Hematopoietic multipotent progenitor cell treated with erythropoietin and hydrocortisone succinate and interleukin-3 and kit ligand, for 17 days (in vitro differentiated cells): ENCODE measurements at regions not wholly inside any gene's neighbourhood (a gene's known extent, or its start where the extent isn't known, plus 50 kb on each side); places are given as distances from the start of the nearest gene placed in this dataset.

Source experiments
- DNase-seq: peaks from one replicate; pipeline ENCODE4 v3.0.0-alpha.2; 2015; ENCODE audit warnings: low spot score

- DNase-seq: no peak
These were observed 95.5 kb upstream of the ATP6AP2 start for GRCh38 chrX:40485102-40485826.

GRCh38 chrX:40484408-40485091 lies 96.2 kb upstream of the ATP6AP2 start:
- no peak for DNase-seq

GRCh38 chrX:40483502-40483901 lies 97.3 kb upstream of the ATP6AP2 start:
- no peak for DNase-seq

GRCh38 chrX:40479777-40480318 lies 100.9 kb upstream of the ATP6AP2 start:
- DNase-seq: no peak

GRCh38 chrX:40478474-40479065 lies 102.2 kb upstream of the ATP6AP2 start:
- no peak for DNase-seq

- DNase-seq: no peak
These were observed 103.8 kb upstream of the ATP6AP2 start for GRCh38 chrX:40476958-40477357.

GRCh38 chrX:40474645-40475044 lies 106.1 kb upstream of the ATP6AP2 start:
- DNase-seq: no peak

- DNase-seq: no peak
These were observed 106.6 kb upstream of the ATP6AP2 start for GRCh38 chrX:40474205-40474626.

- DNase-seq: no peak
These were observed 107.1 kb upstream of the ATP6AP2 start for GRCh38 chrX:40473460-40474204.

- DNase-seq: no peak
These were observed 108.7 kb upstream of the ATP6AP2 start for GRCh38 chrX:40471965-40472648.

GRCh38 chrX:40470830-40471429 lies 109.8 kb upstream of the ATP6AP2 start:
- no peak for DNase-seq

- DNase-seq: no peak
These were observed 111.5 kb upstream of the ATP6AP2 start for GRCh38 chrX:40469316-40469715.

- DNase-seq: no peak
These were observed 112.5 kb upstream of the ATP6AP2 start for GRCh38 chrX:40468033-40468846.

GRCh38 chrX:40467454-40467853 lies 113.3 kb upstream of the ATP6AP2 start:
- no peak for DNase-seq

- no peak for DNase-seq
These were observed 114.8 kb upstream of the ATP6AP2 start for GRCh38 chrX:40465735-40466551.

GRCh38 chrX:40462795-40463194 lies 118.0 kb upstream of the ATP6AP2 start:
- no peak for DNase-seq

- no peak for DNase-seq
These were observed 119.8 kb upstream of the ATP6AP2 start for GRCh38 chrX:40460926-40461325.

- no peak for DNase-seq
These were observed 121.1 kb upstream of the ATP6AP2 start for GRCh38 chrX:40459571-40460158.

- DNase-seq: no peak
These were observed 123.4 kb upstream of the ATP6AP2 start for GRCh38 chrX:40457406-40457805.
